H9 (cell line): ENCODE measurements at regions not wholly inside any gene's neighbourhood (a gene's known extent, or its start where the extent isn't known, plus 50 kb on each side); places are given as distances from the start of the nearest gene placed in this dataset.

ENCODE experiments used
- DNase-seq: peaks from one replicate; pipeline ENCODE4 v3.0.0-alpha.2; 2017
- H2AFZ ChIP-seq: one replicate; pipeline ENCODE4 v1.6.1; 2013; ENCODE audit warnings: mild to moderate bottlenecking, low read length, control low read depth, moderate library complexity
- H2AK5ac ChIP-seq: 2 replicates; pipeline ENCODE4 v1.6.1; 2013; ENCODE audit warnings: low read length, control low read depth, mixed read lengths; ENCODE audit not compliant: insufficient read length
- H2BK120ac ChIP-seq: one replicate; pipeline ENCODE4 v1.6.1; 2013; ENCODE audit warnings: low read depth, mild to moderate bottlenecking, low read length, control low read depth, inconsistent platforms; ENCODE audit not compliant: poor library complexity, severe bottlenecking
- H2BK12ac ChIP-seq: 2 replicates; pipeline ENCODE4 v1.6.1; 2013; ENCODE audit warnings: low read length, control low read depth, mixed read lengths, low read depth; ENCODE audit not compliant: insufficient read length
- H2BK15ac ChIP-seq: 2 replicates; pipeline ENCODE4 v1.6.1; 2013; ENCODE audit warnings: low read depth, low read length, control low read depth
- H2BK20ac ChIP-seq: one replicate; pipeline ENCODE4 v1.6.1; 2013; ENCODE audit warnings: low read depth, mild to moderate bottlenecking, low read length, control low read depth, inconsistent platforms; ENCODE audit not compliant: poor library complexity, severe bottlenecking
- H2BK5ac ChIP-seq: 2 replicates; pipeline ENCODE4 v1.6.1; 2013; ENCODE audit warnings: low read length, control low read depth, mixed read lengths; ENCODE audit not compliant: insufficient read length
- H3K14ac ChIP-seq: 2 replicates; pipeline ENCODE4 v1.6.1; 2013; ENCODE audit warnings: low read length, control low read depth; ENCODE audit not compliant: insufficient read depth
- H3K18ac ChIP-seq: 2 replicates; pipeline ENCODE4 v1.6.1; 2013; ENCODE audit warnings: low read depth, mild to moderate bottlenecking, mixed read lengths, low read length, control low read depth; ENCODE audit not compliant: insufficient read length
- H3K23ac ChIP-seq: 2 replicates; pipeline ENCODE4 v1.6.1; 2013; ENCODE audit warnings: low read length, control low read depth, mixed read lengths, low read depth; ENCODE audit not compliant: insufficient read length
- H3K23me2 ChIP-seq: 2 replicates; pipeline ENCODE4 v1.6.1; 2013; ENCODE audit warnings: low read depth, mild to moderate bottlenecking, mixed read lengths, low read length, control low read depth; ENCODE audit not compliant: insufficient read length, poor library complexity, severe bottlenecking
- H3K27ac ChIP-seq: 2 replicates; pipeline ENCODE4 v1.5.1; 2013; ENCODE audit warnings: low read length, control low read depth, mixed read lengths, low read depth; ENCODE audit not compliant: insufficient read length
- H3K27me3 ChIP-seq: 2 replicates; pipeline ENCODE4 v1.6.1; 2013; ENCODE audit warnings: low read length, control low read depth, inconsistent platforms; ENCODE audit not compliant: insufficient read depth
- H3K4ac ChIP-seq: 2 replicates; pipeline ENCODE4 v1.6.1; 2013; ENCODE audit warnings: low read depth, mild to moderate bottlenecking, control low read depth, inconsistent platforms, low read length, moderate library complexity
- H3K4me1 ChIP-seq: 2 replicates; pipeline ENCODE4 v1.6.1; 2013; ENCODE audit warnings: low read length, control low read depth, inconsistent platforms; ENCODE audit not compliant: insufficient read depth
- H3K4me2 ChIP-seq: 2 replicates; pipeline ENCODE4 v1.6.1; 2013; ENCODE audit warnings: low read length, control low read depth, mixed read lengths; ENCODE audit not compliant: insufficient read length, insufficient read depth
- H3K56ac ChIP-seq: 2 replicates; pipeline ENCODE4 v1.6.1; 2013; ENCODE audit warnings: low read depth, mild to moderate bottlenecking, mixed read lengths, low read length, control low read depth; ENCODE audit not compliant: insufficient read length
- H3K79me1 ChIP-seq: 2 replicates; pipeline ENCODE4 v1.6.1; 2013; ENCODE audit warnings: low read depth, mild to moderate bottlenecking, moderate library complexity, low read length, control low read depth, inconsistent platforms; ENCODE audit not compliant: insufficient read depth, poor library complexity, severe bottlenecking
- H3K79me2 ChIP-seq: 2 replicates; pipeline ENCODE4 v1.6.1; 2013; ENCODE audit warnings: low read length, control low read depth, inconsistent platforms; ENCODE audit not compliant: insufficient read depth
- H3K9ac ChIP-seq: 2 replicates; pipeline ENCODE4 v1.6.1; 2013; ENCODE audit warnings: low read length, control low read depth, mixed read lengths; ENCODE audit not compliant: insufficient read length; ENCODE audit errors: extremely low read depth
- H3K9me3 ChIP-seq: one replicate; pipeline ENCODE4 v1.6.1; 2013; ENCODE audit warnings: low read depth, low read length, inconsistent platforms; ENCODE audit not compliant: control insufficient read depth
- H3T11ph ChIP-seq: one replicate; pipeline ENCODE4 v1.6.1; 2013; ENCODE audit warnings: mild to moderate bottlenecking, low read length, control low read depth, inconsistent platforms
- H4K20me1 ChIP-seq: one replicate; pipeline ENCODE4 v1.6.1; 2013; ENCODE audit not compliant: control insufficient read depth, insufficient read length, insufficient read depth
- H4K5ac ChIP-seq: 2 replicates; pipeline ENCODE4 v1.6.1; 2013; ENCODE audit warnings: low read depth, mild to moderate bottlenecking, mixed read lengths, low read length, control low read depth; ENCODE audit not compliant: insufficient read length
- H4K8ac ChIP-seq: replicated peaks from 2 replicates; pipeline ENCODE4 v1.6.1; 2013; ENCODE audit warnings: low read length, control low read depth, mixed read lengths, low read depth; ENCODE audit not compliant: insufficient read length
- H4K91ac ChIP-seq: 2 replicates; pipeline ENCODE4 v1.6.1; 2013; ENCODE audit warnings: low read depth, mild to moderate bottlenecking, moderate library complexity, mixed read lengths, low read length, control low read depth; ENCODE audit not compliant: insufficient read length
- H3K27ac Mint-ChIP-seq, 3 experiments: 2 replicates in 2 of 3; 3 replicates in 1 of 3; pipeline ENCODE4 v1.8.0; 2020 to 2021; ENCODE audit warnings: mixed read lengths in 3 of 3, mild to moderate bottlenecking in 1 of 3, moderate library complexity in 1 of 3
- H3K27me3 Mint-ChIP-seq: 2 replicates; pipeline ENCODE4 v1.8.0; 2021; ENCODE audit warnings: low read depth, mild to moderate bottlenecking, moderate library complexity, mixed read lengths
- H3K36me3 Mint-ChIP-seq, 3 experiments: 2 replicates in 2 of 3; 3 replicates in 1 of 3; pipeline ENCODE4 v1.8.0; 2020 to 2021; ENCODE audit warnings: low read depth in 3 of 3, mixed read lengths in 3 of 3; ENCODE audit not compliant: insufficient read depth in 1 of 3
- H3K4me1 Mint-ChIP-seq, 2 experiments: 2 replicates each; pipeline ENCODE4 v1.8.0; 2020; ENCODE audit warnings: mixed read lengths in 2 of 2
- H3K4me3 Mint-ChIP-seq, 2 experiments: 2 replicates in 1 of 2; 3 replicates in 1 of 2; pipeline ENCODE4 v1.8.0; 2020 to 2021; ENCODE audit warnings: mild to moderate bottlenecking in 2 of 2, mixed read lengths in 2 of 2, moderate library complexity in 1 of 2
- H3K9me3 Mint-ChIP-seq, 2 experiments: 2 replicates in 1 of 2; 3 replicates in 1 of 2; pipeline ENCODE4 v1.8.0; 2020; ENCODE audit warnings: mild to moderate bottlenecking in 2 of 2, mixed read lengths in 2 of 2, moderate library complexity in 1 of 2
- WGBS: extraction: QIAGEN DNeasy Blood & Tissue Kit; methylation state at CpG from one replicate; pipeline ENCODE4 v1.1.7; 2013; ENCODE audit warnings: missing lambda C conversion rate, low lambda C conversion rate, mixed read lengths; ENCODE audit not compliant: insufficient read length; ENCODE audit errors: extremely low coverage; 5-methylcytosine and 5-hydroxymethylcytosine counted together
- TF ChIP-seq, protein P1 (sequence below): fragments of 200-600 bp; sonication (generic); conservative IDR thresholded peaks from 3 replicates; pipeline ENCODE4 v1.8.0; 2021; ENCODE audit warnings: antibody characterized with exemption, mild to moderate bottlenecking

DNA sequence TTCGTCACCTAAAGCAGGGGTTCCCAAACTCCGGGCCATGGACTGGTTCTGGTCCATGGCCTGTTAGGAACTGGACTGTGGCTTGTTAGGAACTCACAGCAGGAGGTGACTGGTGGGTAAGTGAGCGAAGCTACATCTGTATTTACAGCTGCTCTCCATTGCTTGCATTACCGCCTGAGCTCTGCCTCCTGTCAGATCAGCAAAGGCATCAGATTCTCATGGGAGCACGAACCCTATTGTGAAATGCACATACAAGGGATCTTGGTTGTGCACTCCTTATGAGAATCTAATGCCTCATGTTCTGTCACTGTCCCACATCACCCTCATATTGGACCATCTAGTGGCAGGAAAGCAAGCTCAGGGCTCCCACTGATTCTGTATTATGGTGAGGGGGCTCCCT lies 217.0 kb downstream of the ZFP36L2 start:
- Histone ChIP-seq H3K23me2 (no peaks in the 10 kb centered on the region), H4K5ac (no peak overlapping the region), H3K14ac (no peak overlapping the region), H3K4ac (no peak overlapping the region), H2BK15ac (no peak overlapping the region), H3T11ph (no peak overlapping the region), H3K79me2 (no peaks in the 10 kb centered on the region), H3K4me1 (peaks cover 2% of the 10 kb centered on the region; the same call in 1 of the 2 replicates), H2AFZ (no peak overlapping the region), H4K91ac (no peak overlapping the region), H3K9me3 (no peaks in the 10 kb centered on the region), H3K56ac (no peak overlapping the region), H4K8ac (no peak overlapping the region), H2BK20ac (no peak overlapping the region), H2BK5ac (no peak overlapping the region), H3K9ac (no peak overlapping the region), H2BK12ac (no peak overlapping the region), H2BK120ac (no peak overlapping the region), H3K23ac (no peak overlapping the region), H3K79me1 (no peaks in the 10 kb centered on the region), H4K20me1 (no peaks in the 10 kb centered on the region), H3K4me2 (no peak overlapping the region), H3K27ac (no peak overlapping the region), H3K18ac (no peak overlapping the region), H3K27me3 (no peaks in the 10 kb centered on the region), H2AK5ac (no peak overlapping the region)
- Mint-ChIP-seq H3K4me1 (peaks cover 15% of the 10 kb centered on the region in 2 experiments), H3K36me3 (peaks cover 0 to 6% (median 0%) of the 10 kb centered on the region in 3 experiments; a peak in 2 of 7 replicates), H3K27ac (no peak overlapping the region; a peak in 1 of 7 replicates), H3K4me3 (no peak overlapping the region), H3K27me3 (no peaks in the 10 kb centered on the region; the same call in 1 of the 2 replicates), H3K9me3 (peaks cover 6 to 7% of the 10 kb centered on the region in 2 experiments; a peak in 4 of 5 replicates)
- DNase-seq: no peak
- TF ChIP-seq, protein P1, sequence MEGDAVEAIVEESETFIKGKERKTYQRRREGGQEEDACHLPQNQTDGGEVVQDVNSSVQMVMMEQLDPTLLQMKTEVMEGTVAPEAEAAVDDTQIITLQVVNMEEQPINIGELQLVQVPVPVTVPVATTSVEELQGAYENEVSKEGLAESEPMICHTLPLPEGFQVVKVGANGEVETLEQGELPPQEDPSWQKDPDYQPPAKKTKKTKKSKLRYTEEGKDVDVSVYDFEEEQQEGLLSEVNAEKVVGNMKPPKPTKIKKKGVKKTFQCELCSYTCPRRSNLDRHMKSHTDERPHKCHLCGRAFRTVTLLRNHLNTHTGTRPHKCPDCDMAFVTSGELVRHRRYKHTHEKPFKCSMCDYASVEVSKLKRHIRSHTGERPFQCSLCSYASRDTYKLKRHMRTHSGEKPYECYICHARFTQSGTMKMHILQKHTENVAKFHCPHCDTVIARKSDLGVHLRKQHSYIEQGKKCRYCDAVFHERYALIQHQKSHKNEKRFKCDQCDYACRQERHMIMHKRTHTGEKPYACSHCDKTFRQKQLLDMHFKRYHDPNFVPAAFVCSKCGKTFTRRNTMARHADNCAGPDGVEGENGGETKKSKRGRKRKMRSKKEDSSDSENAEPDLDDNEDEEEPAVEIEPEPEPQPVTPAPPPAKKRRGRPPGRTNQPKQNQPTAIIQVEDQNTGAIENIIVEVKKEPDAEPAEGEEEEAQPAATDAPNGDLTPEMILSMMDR: no peak
- WGBS: no CpG with 5 or more reads among the region's 5 CpGs
